ENCODE measurements at regions not wholly inside any gene's neighbourhood (a gene's known extent, or its start where the extent isn't known, plus 50 kb on each side); places are given as distances from the start of the nearest gene placed in this dataset.

DNA sequence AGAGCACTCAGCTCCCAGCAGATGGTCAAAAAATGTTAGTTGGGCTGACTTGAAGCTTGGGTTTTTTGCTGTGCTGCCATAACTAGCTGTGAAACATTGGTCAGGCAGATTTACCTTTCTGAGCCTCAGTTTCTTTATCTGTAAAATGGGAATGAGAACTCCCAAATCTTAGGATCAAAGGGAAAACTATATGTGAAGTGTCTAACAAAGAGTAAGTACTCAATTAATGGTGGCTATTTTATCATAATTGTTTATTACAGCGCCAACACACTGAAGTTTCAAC is 164.2 kb upstream of the POU3F1 start:
- Mint-ChIP-seq H3K27me3 (ENCODE audit: unreplicated experiment) (peaks cover 70% of the 10 kb centered on the region), H3K27ac (ENCODE audit: unreplicated experiment) (no peak overlapping the region), H3K36me3 (ENCODE audit: insufficient read depth, unreplicated experiment) (no peaks in the 10 kb centered on the region), H3K9me3 (ENCODE audit: low read depth, unreplicated experiment) (no peaks in the 10 kb centered on the region), H3K4me1 (ENCODE audit: low read depth, unreplicated experiment) (no peaks in the 10 kb centered on the region), H3K4me3 (ENCODE audit: low read depth, unreplicated experiment) (no peak overlapping the region)
- TF ChIP-seq, protein P1, sequence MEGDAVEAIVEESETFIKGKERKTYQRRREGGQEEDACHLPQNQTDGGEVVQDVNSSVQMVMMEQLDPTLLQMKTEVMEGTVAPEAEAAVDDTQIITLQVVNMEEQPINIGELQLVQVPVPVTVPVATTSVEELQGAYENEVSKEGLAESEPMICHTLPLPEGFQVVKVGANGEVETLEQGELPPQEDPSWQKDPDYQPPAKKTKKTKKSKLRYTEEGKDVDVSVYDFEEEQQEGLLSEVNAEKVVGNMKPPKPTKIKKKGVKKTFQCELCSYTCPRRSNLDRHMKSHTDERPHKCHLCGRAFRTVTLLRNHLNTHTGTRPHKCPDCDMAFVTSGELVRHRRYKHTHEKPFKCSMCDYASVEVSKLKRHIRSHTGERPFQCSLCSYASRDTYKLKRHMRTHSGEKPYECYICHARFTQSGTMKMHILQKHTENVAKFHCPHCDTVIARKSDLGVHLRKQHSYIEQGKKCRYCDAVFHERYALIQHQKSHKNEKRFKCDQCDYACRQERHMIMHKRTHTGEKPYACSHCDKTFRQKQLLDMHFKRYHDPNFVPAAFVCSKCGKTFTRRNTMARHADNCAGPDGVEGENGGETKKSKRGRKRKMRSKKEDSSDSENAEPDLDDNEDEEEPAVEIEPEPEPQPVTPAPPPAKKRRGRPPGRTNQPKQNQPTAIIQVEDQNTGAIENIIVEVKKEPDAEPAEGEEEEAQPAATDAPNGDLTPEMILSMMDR (IDR thresholded peaks at IDR 0.05; ENCODE audit: unreplicated experiment): no peak
- CTCF ChIA-PET: no interaction called here
- intact Hi-C loops (cut with micrococcal nuclease; ENCODE audit: unreplicated experiment): no loop called here
- BruUV-seq (replicated peaks): no TSS peak
- no peak for DNase-seq

DNA sequence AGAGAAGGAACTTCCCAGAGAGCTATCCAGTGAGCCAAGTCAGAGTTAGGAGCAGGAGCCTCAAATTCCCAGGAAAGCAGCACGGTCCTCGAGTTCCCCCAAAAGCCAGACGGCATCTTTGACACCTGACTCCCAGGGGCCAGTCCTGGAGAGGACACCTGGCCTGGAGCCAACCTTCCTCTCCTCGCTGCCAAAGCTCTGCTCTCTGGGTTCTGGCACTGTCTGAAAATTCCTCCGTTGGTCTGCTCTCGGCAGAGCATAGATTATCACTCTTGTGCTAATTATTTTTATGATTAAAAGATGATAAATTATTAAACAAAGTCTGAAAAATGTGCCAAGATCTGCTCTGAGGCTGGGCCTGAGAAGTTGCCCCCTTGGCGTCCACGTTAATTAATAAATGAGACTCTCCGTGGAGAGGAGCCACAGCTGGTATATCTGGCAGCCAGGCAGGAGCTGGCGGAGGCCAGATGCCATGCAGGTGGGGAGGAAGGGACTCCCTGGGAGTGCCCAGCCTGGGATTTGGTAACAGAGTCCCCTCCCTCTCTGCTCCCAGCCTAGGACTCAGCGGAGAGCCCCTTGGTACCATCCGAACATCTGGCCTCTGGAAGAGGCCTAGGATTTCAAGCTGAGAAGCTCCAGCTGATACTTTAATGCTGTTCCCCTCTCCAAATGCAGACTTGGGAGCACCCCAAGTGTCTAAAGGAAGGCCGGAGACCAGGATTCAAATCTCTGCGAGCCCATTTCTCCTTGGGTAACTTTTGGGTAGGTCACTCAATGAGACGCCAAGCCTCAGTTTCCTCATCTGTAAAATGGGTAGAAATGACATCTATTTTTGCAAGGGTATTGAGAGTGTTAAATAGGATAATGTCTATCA is 163.7 kb upstream of the POU3F1 start:
- DNase-seq: no peak
- Mint-ChIP-seq H3K36me3 (ENCODE audit: insufficient read depth, unreplicated experiment) (no peaks in the 10 kb centered on the region), H3K9me3 (ENCODE audit: low read depth, unreplicated experiment) (no peaks in the 10 kb centered on the region), H3K4me1 (ENCODE audit: low read depth, unreplicated experiment) (no peaks in the 10 kb centered on the region), H3K4me3 (ENCODE audit: low read depth, unreplicated experiment) (no peak overlapping the region), H3K27me3 (ENCODE audit: unreplicated experiment) (peaks cover 76% of the 10 kb centered on the region), H3K27ac (ENCODE audit: unreplicated experiment) (no peak overlapping the region)
- no TSS peak for BruUV-seq (replicated peaks)
- TF ChIP-seq, protein P1 (IDR thresholded peaks at IDR 0.05; ENCODE audit: unreplicated experiment): no peak
- CTCF ChIA-PET: interaction anchor here (0.6 kb wide), 1 partner anchor 376 kb away, joined by 3 read pairs; no protein-coding TSS in a partner anchor
- intact Hi-C loops (cut with micrococcal nuclease; ENCODE audit: unreplicated experiment): no loop called here

DNA sequence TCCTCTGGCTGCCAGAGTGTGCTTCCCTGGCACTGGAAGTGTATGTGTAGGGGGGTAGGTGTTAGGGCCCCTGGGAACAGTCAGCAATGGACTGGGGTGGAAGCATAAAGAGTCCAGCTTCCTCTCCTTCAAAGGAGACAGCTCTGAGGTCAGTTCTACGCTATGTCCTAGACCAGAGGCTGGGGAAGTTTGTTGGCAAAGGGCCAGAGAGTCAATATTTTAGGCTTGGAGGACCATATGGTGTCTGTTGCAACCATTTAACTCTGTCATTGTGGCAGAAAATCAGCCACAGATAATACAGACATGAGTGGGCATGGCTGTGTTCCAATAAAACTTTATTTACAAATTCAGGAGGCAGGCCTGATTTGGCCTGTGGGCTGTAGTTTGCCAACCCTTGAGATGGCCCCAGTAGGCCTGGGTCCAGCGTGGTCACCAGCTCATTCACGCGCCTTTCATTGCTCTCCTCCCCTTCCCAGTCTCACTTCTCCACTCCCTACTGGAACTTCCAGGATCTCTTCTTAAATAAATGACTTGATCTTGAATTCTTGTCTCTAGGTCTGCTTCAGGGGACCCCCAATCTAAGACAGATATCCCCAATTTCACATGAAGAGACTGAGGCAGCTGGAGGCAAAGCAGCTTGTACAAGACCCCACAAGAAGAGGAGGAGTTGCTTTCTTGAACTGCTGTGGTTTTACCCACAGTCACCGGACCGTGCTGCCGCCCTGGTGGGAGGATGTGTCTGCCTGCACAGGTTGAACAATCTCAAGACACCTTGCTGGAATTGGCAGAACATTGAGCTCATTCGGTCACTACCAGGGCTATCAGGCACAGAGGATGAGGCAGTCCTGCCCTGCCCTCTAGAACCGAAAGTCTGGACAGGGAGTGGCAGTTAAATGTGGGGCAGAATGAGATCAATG is 162.4 kb upstream of the POU3F1 start:
- TF ChIP-seq, protein P1 (IDR thresholded peaks at IDR 0.05; ENCODE audit: unreplicated experiment): no peak
- BruUV-seq (replicated peaks): no TSS peak
- Mint-ChIP-seq H3K27me3 (ENCODE audit: unreplicated experiment) (peaks cover 71% of the 10 kb centered on the region), H3K9me3 (ENCODE audit: low read depth, unreplicated experiment) (no peaks in the 10 kb centered on the region), H3K36me3 (ENCODE audit: insufficient read depth, unreplicated experiment) (no peaks in the 10 kb centered on the region), H3K4me3 (ENCODE audit: low read depth, unreplicated experiment) (no peak overlapping the region), H3K27ac (ENCODE audit: unreplicated experiment) (no peak overlapping the region), H3K4me1 (ENCODE audit: low read depth, unreplicated experiment) (no peaks in the 10 kb centered on the region)
- intact Hi-C loops (cut with micrococcal nuclease; ENCODE audit: unreplicated experiment): no loop called here
- DNase-seq: no peak
- CTCF ChIA-PET: no interaction called here

DNA sequence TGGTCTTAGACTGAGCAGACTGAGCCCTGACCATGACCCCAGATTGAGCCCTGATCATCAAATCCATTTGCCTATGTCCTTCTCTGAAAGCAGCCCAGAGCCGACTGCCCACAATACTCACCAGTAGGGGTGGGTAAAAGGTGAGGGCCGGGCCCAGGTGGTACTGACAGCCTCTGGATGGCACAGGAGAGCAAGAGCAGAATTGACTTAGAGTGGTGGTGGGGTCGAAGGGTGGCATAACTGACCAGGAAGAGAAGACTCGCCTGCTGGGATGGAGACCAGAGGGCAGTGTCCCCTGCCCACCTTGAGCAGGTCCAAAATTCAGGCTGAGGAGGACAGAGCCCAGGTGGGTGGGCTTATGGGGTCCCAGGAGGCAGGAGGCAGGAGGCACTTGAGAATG is 161.3 kb upstream of the POU3F1 start:
- no peak overlapping the region for H3K27ac Mint-ChIP-seq (ENCODE audit: unreplicated experiment)
- H3K4me3 Mint-ChIP-seq (ENCODE audit: low read depth, unreplicated experiment): no peak overlapping the region
- DNase-seq: no peak
- TF ChIP-seq, protein P1 (IDR thresholded peaks at IDR 0.05; ENCODE audit: unreplicated experiment): no peak
- CTCF ChIA-PET: no interaction called here
- H3K27me3 Mint-ChIP-seq (ENCODE audit: unreplicated experiment): peaks cover 60% of the 10 kb centered on the region
- H3K9me3 Mint-ChIP-seq (ENCODE audit: low read depth, unreplicated experiment): no peaks in the 10 kb centered on the region
- intact Hi-C loops (cut with micrococcal nuclease; ENCODE audit: unreplicated experiment): no loop called here
- no peaks in the 10 kb centered on the region for H3K4me1 Mint-ChIP-seq (ENCODE audit: low read depth, unreplicated experiment)
- no TSS peak for BruUV-seq (replicated peaks)
- H3K36me3 Mint-ChIP-seq (ENCODE audit: insufficient read depth, unreplicated experiment): no peaks in the 10 kb centered on the region

All from Calu3 (cell line).